Stimulated activated naive CD8-positive, alpha-beta T cell treated with anti-CD3 and anti-CD28 coated beads, Interleukin-15, Interleukin-2, amounts not matched to agents 100 ng/mL and 50 ng/mL, for 24 hours (primary cell): ENCODE measurements at regions not wholly inside any gene's neighbourhood (a gene's known extent, or its start where the extent isn't known, plus 50 kb on each side); places are given as distances from the start of the nearest gene placed in this dataset.
"Not testable (repeated sequence)": the region's sequence is repeated elsewhere in the genome, so short reads cannot be mapped to it uniquely, and the experiment has no call there.

Experiments used
- H3K27ac Mint-ChIP-seq: one replicate; pipeline ENCODE4 v1.8.0; 2021; ENCODE audit warnings: mild to moderate bottlenecking, mixed read lengths
- H3K27me3 Mint-ChIP-seq: one replicate; pipeline ENCODE4 v1.8.0; 2021; ENCODE audit warnings: mixed read lengths
- H3K36me3 Mint-ChIP-seq: one replicate; pipeline ENCODE4 v1.8.0; 2021; ENCODE audit warnings: low read depth, mixed read lengths
- H3K4me1 Mint-ChIP-seq: one replicate; pipeline ENCODE4 v1.8.0; 2021; ENCODE audit warnings: low read depth, mixed read lengths
- H3K4me3 Mint-ChIP-seq: one replicate; pipeline ENCODE4 v1.8.0; 2021; ENCODE audit warnings: mild to moderate bottlenecking, mixed read lengths
- H3K9me3 Mint-ChIP-seq: one replicate; pipeline ENCODE4 v1.8.0; 2021; ENCODE audit warnings: mixed read lengths

DNA sequence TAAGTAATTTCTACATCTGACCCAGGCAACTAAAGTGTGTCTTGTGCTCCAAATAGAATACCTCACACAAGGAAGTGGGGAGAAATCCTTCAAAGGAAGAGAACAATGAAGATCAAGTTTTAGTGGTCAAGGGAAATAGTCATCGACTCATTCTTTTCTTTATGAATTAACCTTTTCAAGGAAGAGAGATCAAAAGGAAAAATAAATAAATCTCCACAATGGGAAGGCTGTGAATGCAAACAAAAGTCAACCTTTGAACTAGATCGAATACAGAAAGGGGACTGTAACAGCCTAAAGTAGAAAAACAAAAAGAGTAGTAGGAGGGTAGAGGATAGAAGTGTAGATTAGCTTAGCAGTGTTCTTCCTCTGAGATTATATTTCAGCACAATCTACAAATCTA, 274.6 kb upstream of the COBL start:
- Mint-ChIP-seq H3K27me3 (no peaks in the 10 kb centered on the region), H3K27ac (no peak overlapping the region)

GRCh38 chr7:51590746-51591145, 274.1 kb upstream of the COBL start:
- H3K27me3 Mint-ChIP-seq: no peaks in the 10 kb centered on the region
- H3K9me3 Mint-ChIP-seq: peaks cover 5% of the 10 kb centered on the region
- H3K4me1 Mint-ChIP-seq: no peaks in the 10 kb centered on the region
- H3K4me3 Mint-ChIP-seq: no peak overlapping the region
- no peak overlapping the region for H3K27ac Mint-ChIP-seq
- no peaks in the 10 kb centered on the region for H3K36me3 Mint-ChIP-seq

More for the DNA sequence above, 274.6 kb upstream of the COBL start:
- Mint-ChIP-seq H3K4me1 (no peaks in the 10 kb centered on the region), H3K9me3 (peaks cover 5% of the 10 kb centered on the region), H3K36me3 (no peaks in the 10 kb centered on the region), H3K4me3 (no peak overlapping the region)

DNA sequence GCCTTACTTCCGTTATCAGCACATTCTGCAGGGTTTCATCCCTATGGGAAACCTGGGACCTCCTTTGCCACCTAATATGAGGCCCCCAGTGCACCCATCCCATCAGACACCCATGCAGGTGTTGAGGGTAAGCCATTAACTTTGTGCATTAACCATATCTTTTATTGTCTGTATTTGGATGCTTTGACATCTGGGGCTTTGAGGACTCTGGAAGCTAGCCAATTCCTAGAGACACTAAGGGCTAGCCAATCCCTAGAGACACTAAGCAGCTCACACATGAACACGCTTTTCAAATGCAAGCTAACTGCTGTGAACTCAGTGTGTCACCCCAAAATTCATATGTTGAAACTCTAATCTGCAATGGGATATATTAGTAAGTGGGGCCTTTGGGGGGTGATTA, 272.5 kb upstream of the COBL start:
- H3K27ac Mint-ChIP-seq: no peak overlapping the region
- no peaks in the 10 kb centered on the region for H3K4me1 Mint-ChIP-seq
- H3K9me3 Mint-ChIP-seq: peaks cover 5% of the 10 kb centered on the region
- H3K27me3 Mint-ChIP-seq: no peaks in the 10 kb centered on the region
- no peak overlapping the region for H3K4me3 Mint-ChIP-seq
- no peaks in the 10 kb centered on the region for H3K36me3 Mint-ChIP-seq

DNA sequence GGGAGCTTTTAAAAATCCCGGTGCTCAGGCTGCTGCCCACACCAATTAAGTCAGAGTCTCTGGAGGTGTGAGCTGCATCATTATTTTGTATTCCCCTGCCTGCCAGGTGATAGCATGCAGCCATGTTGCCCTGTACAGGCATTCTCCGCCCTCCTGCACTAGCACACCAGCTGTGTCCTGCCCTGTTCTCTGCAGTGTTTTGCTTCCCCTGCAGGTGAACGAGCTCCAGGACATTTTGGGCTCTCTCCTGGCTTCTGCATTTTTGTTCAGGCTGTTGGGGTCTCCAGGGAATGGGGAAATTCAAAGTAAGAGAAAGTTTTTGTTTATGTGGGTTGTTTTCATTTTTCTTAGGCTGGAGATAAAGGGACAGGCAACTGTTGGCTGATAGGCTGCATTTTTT, 271.0 kb upstream of the COBL start:
- no peaks in the 10 kb centered on the region for H3K36me3 Mint-ChIP-seq
- H3K4me1 Mint-ChIP-seq: no peaks in the 10 kb centered on the region
- no peak overlapping the region for H3K27ac Mint-ChIP-seq
- peaks cover 9% of the 10 kb centered on the region for H3K9me3 Mint-ChIP-seq
- no peak overlapping the region for H3K4me3 Mint-ChIP-seq
- no peaks in the 10 kb centered on the region for H3K27me3 Mint-ChIP-seq

GRCh38 chr7:51577390-51577789, 260.8 kb upstream of the COBL start:
- Mint-ChIP-seq H3K4me1 (no peaks in the 10 kb centered on the region), H3K27me3 (no peaks in the 10 kb centered on the region), H3K36me3 (no peaks in the 10 kb centered on the region), H3K27ac (no peak overlapping the region), H3K9me3 (peaks cover 18% of the 10 kb centered on the region), H3K4me3 (no peak overlapping the region)

DNA sequence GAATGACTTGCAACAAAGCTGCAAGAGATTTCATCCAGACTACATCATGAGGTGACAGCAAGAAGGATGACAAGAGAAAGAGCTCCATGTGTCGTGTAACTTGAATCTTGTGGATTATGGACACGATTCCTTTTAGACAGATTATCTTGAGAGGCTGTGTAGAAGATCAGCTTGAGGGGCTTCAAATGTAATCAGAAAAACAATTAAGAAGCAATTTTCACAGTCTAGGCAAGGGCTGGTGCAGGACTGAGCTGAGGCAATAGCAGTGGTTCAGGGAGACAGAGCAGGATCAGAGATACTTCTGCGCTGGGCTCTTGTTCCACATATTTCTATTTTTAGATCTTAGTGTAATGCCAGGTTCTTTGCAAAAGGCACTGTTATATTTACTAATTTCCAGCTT, 253.0 kb upstream of the COBL start:
- no peak overlapping the region for H3K4me3 Mint-ChIP-seq

GRCh38 chr7:51569176-51569575, 252.6 kb upstream of the COBL start:
- no peaks in the 10 kb centered on the region for H3K36me3 Mint-ChIP-seq
- H3K27ac Mint-ChIP-seq: no peak overlapping the region
- H3K27me3 Mint-ChIP-seq: no peaks in the 10 kb centered on the region
- peaks cover 15% of the 10 kb centered on the region for H3K9me3 Mint-ChIP-seq
- H3K4me1 Mint-ChIP-seq: no peaks in the 10 kb centered on the region
- no peak overlapping the region for H3K4me3 Mint-ChIP-seq

More for the DNA sequence above, 253.0 kb upstream of the COBL start:
- H3K36me3 Mint-ChIP-seq: no peaks in the 10 kb centered on the region
- H3K27ac Mint-ChIP-seq: no peak overlapping the region
- H3K4me1 Mint-ChIP-seq: no peaks in the 10 kb centered on the region
- H3K9me3 Mint-ChIP-seq: peaks cover 19% of the 10 kb centered on the region
- H3K27me3 Mint-ChIP-seq: no peaks in the 10 kb centered on the region

GRCh38 chr7:51551070-51551469, 234.5 kb upstream of the COBL start:
- no peaks in the 10 kb centered on the region for H3K36me3 Mint-ChIP-seq

GRCh38 chr7:51545131-51545530, 228.5 kb upstream of the COBL start:
- Mint-ChIP-seq H3K9me3 (peaks cover 20% of the 10 kb centered on the region), H3K4me3 (no peak overlapping the region), H3K36me3 (no peaks in the 10 kb centered on the region), H3K27ac (no peak overlapping the region), H3K27me3 (no peaks in the 10 kb centered on the region), H3K4me1 (no peaks in the 10 kb centered on the region)

More at GRCh38 chr7:51551070-51551469, 234.5 kb upstream of the COBL start:
- Mint-ChIP-seq H3K4me1 (no peaks in the 10 kb centered on the region), H3K4me3 (no peak overlapping the region), H3K27me3 (no peaks in the 10 kb centered on the region), H3K9me3 (peaks cover 22% of the 10 kb centered on the region), H3K27ac (no peak overlapping the region)

GRCh38 chr7:51543801-51544553, 227.4 kb upstream of the COBL start:
- H3K4me1 Mint-ChIP-seq: no peaks in the 10 kb centered on the region
- H3K4me3 Mint-ChIP-seq: no peak overlapping the region
- peaks cover 15% of the 10 kb centered on the region for H3K9me3 Mint-ChIP-seq
- no peaks in the 10 kb centered on the region for H3K36me3 Mint-ChIP-seq
- H3K27me3 Mint-ChIP-seq: no peaks in the 10 kb centered on the region
- H3K27ac Mint-ChIP-seq: no peak overlapping the region

- H3K4me3 Mint-ChIP-seq, H3K27ac Mint-ChIP-seq, H3K27me3 Mint-ChIP-seq, H3K36me3 Mint-ChIP-seq, H3K4me1 Mint-ChIP-seq: not testable (repeated sequence)
- H3K9me3 Mint-ChIP-seq: peaks cover 23% of the 10 kb centered on the region
Measured at GRCh38 chr7:51540906-51541305, 224.3 kb upstream of the COBL start.

DNA sequence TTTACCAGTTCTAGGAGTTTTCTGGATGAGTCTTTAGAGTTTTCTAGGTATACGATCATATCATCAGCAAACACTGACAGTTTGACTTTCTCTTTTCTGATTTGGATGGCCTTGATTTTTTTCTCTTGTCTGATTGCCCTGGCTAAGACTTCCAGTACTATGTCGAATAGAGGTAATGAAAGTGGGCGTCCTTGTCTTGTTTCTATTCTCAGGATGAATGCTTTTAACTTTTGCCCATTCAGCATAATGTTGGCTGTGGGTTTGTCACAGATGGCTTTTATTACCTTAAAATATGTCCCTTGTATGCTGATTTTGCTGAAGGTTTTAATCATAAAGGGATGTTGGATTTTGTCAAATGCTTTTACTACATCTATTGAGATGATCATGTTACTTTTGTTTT, 223.2 kb upstream of the COBL start:
- Mint-ChIP-seq H3K4me1 (no peaks in the 10 kb centered on the region), H3K36me3 (no peaks in the 10 kb centered on the region), H3K27ac (no peak overlapping the region), H3K9me3 (peaks cover 29% of the 10 kb centered on the region), H3K4me3 (no peak overlapping the region), H3K27me3 (no peaks in the 10 kb centered on the region)

DNA sequence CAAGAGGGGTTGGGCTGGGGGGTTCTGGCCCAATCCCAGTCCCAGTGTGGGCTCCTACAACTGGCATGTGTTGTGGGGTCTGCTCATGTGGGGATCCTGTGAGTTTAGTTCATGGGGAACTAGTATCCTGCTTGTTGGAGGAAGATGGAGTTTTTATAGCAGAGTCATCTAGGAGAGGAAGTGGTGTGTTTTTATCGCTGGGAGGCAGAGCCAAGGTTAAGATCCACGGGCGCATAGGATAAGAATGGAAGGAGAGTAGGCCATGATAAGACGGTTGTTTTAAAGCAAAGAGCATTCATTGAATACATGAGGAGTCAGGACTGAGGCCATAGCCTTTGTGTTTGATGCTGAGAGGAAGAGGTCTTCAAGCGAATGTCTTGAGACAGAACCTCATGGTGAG, 211.6 kb upstream of the COBL start:
- Mint-ChIP-seq H3K27ac (no peak overlapping the region), H3K4me1 (no peaks in the 10 kb centered on the region), H3K36me3 (no peaks in the 10 kb centered on the region), H3K9me3 (peaks cover 4% of the 10 kb centered on the region), H3K4me3 (no peak overlapping the region), H3K27me3 (no peaks in the 10 kb centered on the region)

DNA sequence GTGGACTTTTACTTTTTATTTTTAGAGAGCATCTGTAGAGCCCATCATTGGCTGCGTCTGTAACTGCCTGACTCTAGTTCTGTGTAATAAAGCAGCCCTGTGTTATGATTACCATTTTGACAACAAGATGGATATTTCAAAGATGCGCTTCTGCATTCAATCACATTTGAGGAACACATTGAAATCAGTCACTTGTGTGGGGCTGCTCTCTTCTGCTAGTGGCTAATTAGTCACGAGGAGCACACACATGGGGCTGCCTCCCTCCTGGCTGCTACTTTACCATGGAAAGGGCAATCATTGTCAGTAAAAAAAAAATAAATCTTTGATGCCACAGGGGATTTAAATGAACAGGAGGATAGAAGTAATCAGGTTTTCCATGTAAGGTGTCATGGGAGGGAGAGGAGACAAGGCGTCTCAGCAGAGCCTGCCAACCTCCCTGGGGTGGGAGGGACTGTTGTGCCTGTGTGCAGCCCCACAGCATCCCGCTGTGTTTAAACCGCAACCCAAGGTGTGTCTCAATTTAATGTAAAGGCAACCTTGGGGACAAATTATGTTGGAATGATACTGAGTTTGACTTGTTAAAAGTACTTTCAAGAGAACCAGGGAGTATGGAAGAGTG, 205.2 kb upstream of the COBL start:
- no peaks in the 10 kb centered on the region for H3K27me3 Mint-ChIP-seq
- H3K27ac Mint-ChIP-seq: no peak overlapping the region
- no peaks in the 10 kb centered on the region for H3K4me1 Mint-ChIP-seq
- no peaks in the 10 kb centered on the region for H3K36me3 Mint-ChIP-seq
- H3K4me3 Mint-ChIP-seq: no peak overlapping the region
- peaks cover 4% of the 10 kb centered on the region for H3K9me3 Mint-ChIP-seq

- Mint-ChIP-seq H3K4me1 (no peaks in the 10 kb centered on the region), H3K9me3 (peaks cover 4% of the 10 kb centered on the region), H3K27ac (no peak overlapping the region), H3K4me3 (no peak overlapping the region), H3K27me3 (no peaks in the 10 kb centered on the region), H3K36me3 (no peaks in the 10 kb centered on the region)
Measured at GRCh38 chr7:51521054-51521453, 204.4 kb upstream of the COBL start.

DNA sequence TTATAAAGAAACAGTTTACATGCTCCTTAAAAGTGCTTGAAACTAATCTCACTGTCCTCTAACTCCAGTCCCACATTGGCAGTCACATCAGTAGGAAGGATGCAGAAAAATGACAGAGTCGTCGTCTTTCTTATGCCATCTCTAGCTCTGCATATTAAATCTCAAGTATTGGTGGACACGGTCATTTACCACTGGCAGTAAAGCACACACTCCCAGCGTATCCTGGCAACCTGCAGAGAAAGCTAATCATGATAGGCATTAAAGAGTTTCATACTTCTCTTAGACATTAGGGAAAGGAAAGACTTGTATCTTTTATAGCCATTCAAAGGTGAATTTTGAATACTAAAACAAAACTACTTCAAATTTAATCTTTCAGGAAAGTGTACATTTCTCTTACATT, 202.0 kb upstream of the COBL start:
- Mint-ChIP-seq H3K4me1 (no peaks in the 10 kb centered on the region), H3K36me3 (no peaks in the 10 kb centered on the region)

More for the DNA sequence above, 202.0 kb upstream of the COBL start:
- Mint-ChIP-seq H3K4me3 (no peak overlapping the region), H3K27ac (no peak overlapping the region), H3K27me3 (no peaks in the 10 kb centered on the region), H3K9me3 (no peaks in the 10 kb centered on the region)
